Chondrocyte (in vitro differentiated cells): ENCODE measurements at regions not wholly inside any gene's neighbourhood (a gene's known extent, or its start where the extent isn't known, plus 50 kb on each side); places are given as distances from the start of the nearest gene placed in this dataset.

Experiments used
- DNase-seq: peaks from one replicate; pipeline ENCODE4 v3.0.0; 2021; ENCODE audit warnings: mixed read lengths, low spot score
- H3K27ac Mint-ChIP-seq: one replicate; pipeline ENCODE4 v1.8.0; 2021; ENCODE audit warnings: mild to moderate bottlenecking, moderate library complexity, mixed read lengths; ENCODE audit not compliant: unreplicated experiment
- H3K27me3 Mint-ChIP-seq: 2 replicates; pipeline ENCODE4 v1.8.0; 2021; ENCODE audit warnings: low read depth, mixed read lengths
- H3K36me3 Mint-ChIP-seq: 2 replicates; pipeline ENCODE4 v1.8.0; 2021; ENCODE audit warnings: low read depth, mixed read lengths
- H3K4me1 Mint-ChIP-seq: 2 replicates; pipeline ENCODE4 v1.8.0; 2021; ENCODE audit warnings: low read depth, mild to moderate bottlenecking, mixed read lengths
- H3K4me3 Mint-ChIP-seq: one replicate; pipeline ENCODE4 v1.8.0; 2021; ENCODE audit warnings: mild to moderate bottlenecking, moderate library complexity, mixed read lengths; ENCODE audit not compliant: unreplicated experiment
- H3K9me3 Mint-ChIP-seq: 2 replicates; pipeline ENCODE4 v1.8.0; 2021; ENCODE audit warnings: low read depth, mixed read lengths
- TF ChIP-seq, protein P1 (sequence below): fragments of 200-600 bp; sonication (generic); IDR thresholded peaks from 2 replicates; pipeline ENCODE4 v1.5.0; 2021; ENCODE audit warnings: antibody characterized with exemption, mild to moderate bottlenecking, moderate library complexity

DNA sequence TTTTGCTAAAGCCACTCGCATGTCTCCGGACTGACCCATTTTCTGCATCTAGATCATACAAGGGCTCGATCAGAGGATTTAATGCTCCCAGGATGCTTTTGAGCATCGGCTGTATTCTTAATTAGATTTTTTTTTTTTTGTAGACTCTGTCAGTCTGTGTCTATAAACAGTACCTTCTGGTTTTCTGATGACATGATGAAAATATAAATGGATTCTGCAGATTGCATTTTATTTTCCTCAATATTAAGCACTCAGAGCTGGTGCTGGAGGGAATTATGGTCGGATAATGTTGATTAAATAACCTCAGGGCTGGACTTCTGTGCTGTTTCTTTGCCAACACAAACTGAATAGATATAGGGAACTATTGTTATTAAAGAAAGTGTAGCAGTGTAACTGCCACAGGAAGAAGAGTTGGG, 57.1 kb upstream of the LIMCH1 start:
- DNase-seq, result no peak
- TF ChIP-seq, protein P1, sequence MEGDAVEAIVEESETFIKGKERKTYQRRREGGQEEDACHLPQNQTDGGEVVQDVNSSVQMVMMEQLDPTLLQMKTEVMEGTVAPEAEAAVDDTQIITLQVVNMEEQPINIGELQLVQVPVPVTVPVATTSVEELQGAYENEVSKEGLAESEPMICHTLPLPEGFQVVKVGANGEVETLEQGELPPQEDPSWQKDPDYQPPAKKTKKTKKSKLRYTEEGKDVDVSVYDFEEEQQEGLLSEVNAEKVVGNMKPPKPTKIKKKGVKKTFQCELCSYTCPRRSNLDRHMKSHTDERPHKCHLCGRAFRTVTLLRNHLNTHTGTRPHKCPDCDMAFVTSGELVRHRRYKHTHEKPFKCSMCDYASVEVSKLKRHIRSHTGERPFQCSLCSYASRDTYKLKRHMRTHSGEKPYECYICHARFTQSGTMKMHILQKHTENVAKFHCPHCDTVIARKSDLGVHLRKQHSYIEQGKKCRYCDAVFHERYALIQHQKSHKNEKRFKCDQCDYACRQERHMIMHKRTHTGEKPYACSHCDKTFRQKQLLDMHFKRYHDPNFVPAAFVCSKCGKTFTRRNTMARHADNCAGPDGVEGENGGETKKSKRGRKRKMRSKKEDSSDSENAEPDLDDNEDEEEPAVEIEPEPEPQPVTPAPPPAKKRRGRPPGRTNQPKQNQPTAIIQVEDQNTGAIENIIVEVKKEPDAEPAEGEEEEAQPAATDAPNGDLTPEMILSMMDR, result no peak
- Mint-ChIP-seq H3K36me3 (no peaks in the 10 kb centered on the region), H3K4me3 (no peak overlapping the region), H3K9me3 (no peaks in the 10 kb centered on the region), H3K27me3 (peaks cover 26% of the 10 kb centered on the region), H3K4me1 (no peaks in the 10 kb centered on the region), H3K27ac (no peak overlapping the region)

DNA sequence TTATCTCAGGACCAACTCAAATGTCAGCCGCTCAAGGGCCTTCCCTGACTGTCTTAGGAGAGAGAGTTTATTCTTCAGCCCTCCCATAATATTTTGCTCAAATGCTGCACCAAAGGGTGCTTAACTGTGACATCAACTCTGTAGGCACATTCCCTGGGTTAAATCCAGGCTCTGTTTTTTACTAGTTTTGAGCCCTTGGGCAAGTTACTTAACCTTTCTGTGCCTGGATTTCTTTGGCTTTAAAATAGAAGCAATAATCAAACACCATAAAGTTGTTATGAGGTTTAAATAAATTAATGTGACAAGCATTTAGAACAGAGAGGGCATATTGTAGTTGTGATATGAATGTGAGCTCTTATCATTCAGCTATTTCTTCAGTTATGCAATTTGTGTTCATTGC, 54.2 kb upstream of the LIMCH1 start:
- H3K36me3 Mint-ChIP-seq, result no peaks in the 10 kb centered on the region
- no peaks in the 10 kb centered on the region for H3K4me1 Mint-ChIP-seq
- no peaks in the 10 kb centered on the region for H3K9me3 Mint-ChIP-seq
- H3K27me3 Mint-ChIP-seq, result peaks cover 7% of the 10 kb centered on the region
- TF ChIP-seq, protein P1, result no peak
- no peak for DNase-seq
- H3K27ac Mint-ChIP-seq, result no peak overlapping the region
- H3K4me3 Mint-ChIP-seq, result no peak overlapping the region

DNA sequence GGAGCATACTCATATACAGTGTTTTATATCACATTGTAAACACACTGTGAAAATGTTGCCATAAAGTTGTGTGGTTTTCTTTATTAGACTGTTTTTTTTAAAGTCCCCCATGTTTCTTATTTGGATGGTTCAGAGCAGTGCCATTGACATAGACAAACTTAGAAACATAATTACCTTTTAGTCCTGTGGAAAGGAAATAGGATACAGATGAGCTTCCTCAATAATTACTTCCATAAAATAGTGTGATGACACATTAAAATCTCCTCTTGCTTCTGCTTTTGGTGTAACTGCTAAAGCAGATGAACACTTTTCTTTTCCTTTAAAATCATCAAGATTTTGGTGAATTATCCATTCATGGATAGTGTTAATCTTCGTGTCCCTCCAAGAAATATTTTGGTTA, 52.9 kb upstream of the LIMCH1 start:
- no peak overlapping the region for H3K27ac Mint-ChIP-seq
- no peak for DNase-seq
- TF ChIP-seq, protein P1, result no peak
- peaks cover 6% of the 10 kb centered on the region for H3K27me3 Mint-ChIP-seq
- no peak overlapping the region for H3K4me3 Mint-ChIP-seq
- H3K4me1 Mint-ChIP-seq, result no peaks in the 10 kb centered on the region
- H3K36me3 Mint-ChIP-seq, result no peaks in the 10 kb centered on the region
- H3K9me3 Mint-ChIP-seq, result no peaks in the 10 kb centered on the region

DNA sequence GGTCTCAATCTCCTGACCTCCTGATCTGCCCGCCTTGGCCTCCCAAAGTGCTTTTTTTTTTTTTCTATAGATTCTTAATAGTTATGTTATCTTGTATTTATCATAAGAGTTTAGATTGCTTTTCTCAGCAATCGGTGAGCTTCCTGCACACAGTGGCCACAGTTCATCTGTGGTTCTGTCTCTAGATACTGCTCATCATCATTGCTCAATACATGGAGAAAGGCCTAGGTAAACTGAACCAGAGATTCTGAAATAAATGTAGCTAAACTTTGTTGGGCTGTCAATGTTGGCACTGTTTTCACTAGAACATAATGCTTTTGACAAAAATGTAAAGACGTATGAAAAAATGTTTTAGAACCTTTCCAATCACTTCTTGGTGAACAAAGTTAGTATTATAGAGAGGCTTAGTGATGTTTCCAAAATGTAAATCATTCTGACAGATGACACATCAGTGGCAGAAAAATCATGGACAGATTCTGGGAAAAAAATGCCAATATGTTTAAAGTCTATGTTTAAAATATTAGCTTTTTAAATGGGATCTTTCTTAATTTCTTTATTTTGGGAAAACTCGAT, 50.0 kb upstream of the LIMCH1 start:
- no peak overlapping the region for H3K4me3 Mint-ChIP-seq
- DNase-seq, result no peak
- peaks cover 3% of the 10 kb centered on the region for H3K9me3 Mint-ChIP-seq
- TF ChIP-seq, protein P1, result no peak
- peaks cover 6% of the 10 kb centered on the region for H3K27me3 Mint-ChIP-seq
- H3K4me1 Mint-ChIP-seq, result no peaks in the 10 kb centered on the region
- no peak overlapping the region for H3K27ac Mint-ChIP-seq
- H3K36me3 Mint-ChIP-seq, result no peaks in the 10 kb centered on the region
